AG09319 (cell line): ENCODE measurements at regions not wholly inside any gene's neighbourhood (a gene's known extent, or its start where the extent isn't known, plus 50 kb on each side); places are given as distances from the start of the nearest gene placed in this dataset.

Experiments
- DNase-seq: peaks from one replicate; pipeline ENCODE4 v3.0.0-alpha.2; 2010; ENCODE audit warnings: low read depth; ENCODE audit errors: extremely low read depth
- CTCF ChIP-seq: IDR thresholded peaks from 2 replicates; pipeline ENCODE4 v1.5.1; 2011; ENCODE audit warnings: low read depth, mild to moderate bottlenecking, inconsistent platforms, low read length, moderate library complexity

- no peak for TF ChIP-seq CTCF
- DNase-seq, result no peak
These were observed 618.9 kb upstream of the KCNMB2 start for GRCh38 chr3:177917234-177917861.

- no peak for DNase-seq
- TF ChIP-seq CTCF, result no peak
These were observed 615.1 kb upstream of the KCNMB2 start for GRCh38 chr3:177921153-177921552.

- TF ChIP-seq CTCF, result no peak
- no peak for DNase-seq
These were observed 612.0 kb upstream of the KCNMB2 start for GRCh38 chr3:177924261-177924660.

GRCh38 chr3:177928172-177928873 lies 607.9 kb upstream of the KCNMB2 start:
- no peak for TF ChIP-seq CTCF
- DNase-seq, result no peak

GRCh38 chr3:177929310-177929709 lies 606.9 kb upstream of the KCNMB2 start:
- no peak for DNase-seq
- TF ChIP-seq CTCF, result no peak

- DNase-seq, result no peak
- no peak for TF ChIP-seq CTCF
These were observed 605.5 kb upstream of the KCNMB2 start for GRCh38 chr3:177930771-177931170.

- TF ChIP-seq CTCF, result no peak
- no peak for DNase-seq
These were observed 604.9 kb upstream of the KCNMB2 start for GRCh38 chr3:177931346-177931745.
